Body of pancreas (tissue), 4 donors: ENCODE measurements at regions not wholly inside any gene's neighbourhood (a gene's known extent, or its start where the extent isn't known, plus 50 kb on each side); places are given as distances from the start of the nearest gene placed in this dataset.

Experiments used
- CTCF ChIP-seq, 7 experiments: fragments of 450-650 bp in 4 of 7; fragments of 200-600 bp in 3 of 7; sonication (generic) in 3 of 7; IDR thresholded peaks; one replicate each; pipeline ENCODE4 v1.5.1; 2016 to 2019; ENCODE audit warnings: antibody characterized with exemption in 7 of 7
- POLR2A ChIP-seq, 3 donors: fragments of 450-650 bp; IDR thresholded peaks; one replicate each; pipeline ENCODE4 v1.6.1; 2016; ENCODE audit warnings: antibody characterized with exemption in 3 of 3, mild to moderate bottlenecking in 2 of 3

GRCh38 chr20:58141496-58141895 is 87.0 kb downstream of the ANKRD60 start:
- TF ChIP-seq CTCF (IDR thresholded peaks at IDR 0.05): no peak
- TF ChIP-seq POLR2A (IDR thresholded peaks at IDR 0.05): no peak
